Hepatocyte (in vitro differentiated cells): ENCODE measurements at regions not wholly inside any gene's neighbourhood (a gene's known extent, or its start where the extent isn't known, plus 50 kb on each side); places are given as distances from the start of the nearest gene placed in this dataset.
"Not testable (repeated sequence)": the region's sequence is repeated elsewhere in the genome, so short reads cannot be mapped to it uniquely, and the experiment has no call there.

Experiments used
- CTCF ChIP-seq: fragments of 200-600 bp; sonication (generic); IDR thresholded peaks from 2 replicates; pipeline ENCODE4 v1.5.1; 2016; ENCODE audit warnings: antibody characterized with exemption, mild to moderate bottlenecking; ENCODE audit not compliant: poor library complexity
- EZH2phosphoT487 ChIP-seq: fragments of 200-600 bp; sonication (generic); IDR thresholded peaks from one replicate; pipeline ENCODE4 v1.6.1; 2018; ENCODE audit warnings: antibody characterized with exemption, mild to moderate bottlenecking, low read depth, moderate library complexity; ENCODE audit not compliant: unreplicated experiment, severe bottlenecking

- not testable (repeated sequence) for TF ChIP-seq CTCF, EZH2phosphoT487
These were observed 62.6 kb upstream of the METTL9 start for GRCh38 chr16:21536740-21537139.
